ENCODE measurements at regions not wholly inside any gene's neighbourhood (a gene's known extent, or its start where the extent isn't known, plus 50 kb on each side); places are given as distances from the start of the nearest gene placed in this dataset.

DNA sequence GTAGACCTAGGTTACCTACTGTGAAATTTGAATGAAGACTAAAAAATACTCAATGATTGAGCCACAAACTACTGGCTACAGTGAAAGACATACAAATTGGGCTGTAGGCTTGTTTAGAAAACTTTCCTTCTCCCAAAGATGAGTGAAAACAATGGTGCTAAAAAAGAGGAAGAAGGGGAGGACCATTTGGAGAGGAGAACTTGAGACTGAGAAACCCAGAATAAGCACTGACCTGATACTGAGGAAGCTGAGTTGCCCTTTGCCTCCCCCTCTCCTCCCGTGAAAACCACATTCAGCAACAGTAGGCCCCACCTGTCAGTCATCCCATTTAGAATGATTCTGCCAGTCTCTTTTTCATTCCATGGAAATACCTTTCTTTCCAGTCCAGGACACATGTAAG is 484.0 kb upstream of the TGFBR2 start:
- DNase-seq: no peak

DNA sequence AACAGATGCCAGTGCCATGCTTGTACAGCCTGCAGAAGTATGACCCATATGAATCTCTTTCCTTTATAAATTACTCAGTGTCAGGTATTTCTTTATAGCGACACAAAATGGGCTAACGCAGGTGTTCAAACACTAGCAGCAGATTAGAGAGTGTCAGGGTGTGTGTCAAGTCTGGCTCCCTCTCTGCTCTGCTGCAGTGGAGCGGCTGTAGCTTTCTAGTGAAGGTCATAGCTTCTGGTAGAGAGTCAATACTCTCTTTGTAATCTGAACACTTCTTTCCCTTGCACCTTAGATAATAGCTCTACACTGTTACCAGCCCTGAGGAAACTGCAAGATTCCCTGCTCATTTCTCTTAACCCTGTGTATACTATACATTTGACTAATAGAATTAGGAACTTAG is 483.2 kb upstream of the TGFBR2 start:
- DNase-seq: no peak

DNA sequence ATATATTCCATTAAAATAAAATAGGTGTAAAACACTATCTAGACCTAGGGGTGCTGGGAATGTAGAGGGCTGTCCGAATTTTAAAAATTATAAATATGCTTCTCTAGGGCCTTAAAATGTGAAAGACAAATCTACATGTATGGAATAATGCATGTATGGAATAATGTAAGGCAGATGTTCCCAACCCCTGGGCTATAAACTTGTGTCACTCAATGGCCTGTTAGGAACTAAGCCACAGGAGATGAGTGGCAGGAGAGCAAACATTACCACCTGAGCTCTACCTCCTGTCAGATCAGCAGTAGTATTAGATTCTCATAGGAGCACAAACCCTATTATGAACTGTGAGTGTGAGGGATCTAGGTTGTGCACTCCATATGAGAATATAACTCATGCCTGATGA is 482.6 kb upstream of the TGFBR2 start:
- no peak for DNase-seq

DNA sequence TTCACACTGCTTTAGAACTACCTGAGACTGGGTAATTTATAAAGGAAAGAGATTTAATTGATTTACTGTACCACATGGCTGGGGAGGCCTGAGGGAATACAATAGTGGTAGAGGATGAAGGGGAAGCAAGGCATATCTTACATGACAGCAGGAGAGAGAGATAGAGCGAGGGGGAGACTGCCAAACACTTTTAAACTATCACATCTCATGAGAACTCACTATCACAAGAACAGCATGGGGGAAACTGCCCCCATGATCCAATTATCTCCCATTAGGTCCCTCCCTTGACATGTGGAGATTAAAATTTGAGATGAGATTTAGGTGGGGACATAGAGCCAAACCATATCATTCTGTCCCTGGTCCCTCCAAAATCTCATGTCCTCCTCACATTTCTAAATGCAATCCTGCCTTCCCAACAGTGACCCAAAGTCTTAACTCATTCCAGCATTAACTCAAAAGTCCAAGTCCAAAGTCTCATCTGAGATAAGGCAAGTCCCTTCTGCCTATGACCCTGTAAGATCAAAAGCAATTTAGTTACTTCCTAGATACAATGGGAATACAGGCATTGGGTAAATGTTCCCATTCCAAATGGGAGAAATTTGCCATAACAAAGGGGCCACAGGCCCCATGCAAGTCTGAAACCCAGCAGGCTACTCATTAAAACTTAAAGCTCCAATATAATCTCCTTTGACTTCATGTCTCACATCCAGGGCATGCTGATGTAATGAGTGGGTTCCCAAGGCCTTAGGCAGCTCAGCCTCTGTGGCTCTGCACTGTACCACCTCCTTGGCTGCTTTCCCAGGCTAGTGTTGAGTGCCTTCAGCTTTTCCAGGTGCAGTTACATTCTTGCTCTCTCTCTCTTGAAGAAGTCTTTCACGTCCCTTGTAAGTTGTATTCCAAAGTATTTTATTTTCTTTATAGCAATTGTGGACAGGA is 481.7 kb upstream of the TGFBR2 start:
- no peak for DNase-seq

DNA sequence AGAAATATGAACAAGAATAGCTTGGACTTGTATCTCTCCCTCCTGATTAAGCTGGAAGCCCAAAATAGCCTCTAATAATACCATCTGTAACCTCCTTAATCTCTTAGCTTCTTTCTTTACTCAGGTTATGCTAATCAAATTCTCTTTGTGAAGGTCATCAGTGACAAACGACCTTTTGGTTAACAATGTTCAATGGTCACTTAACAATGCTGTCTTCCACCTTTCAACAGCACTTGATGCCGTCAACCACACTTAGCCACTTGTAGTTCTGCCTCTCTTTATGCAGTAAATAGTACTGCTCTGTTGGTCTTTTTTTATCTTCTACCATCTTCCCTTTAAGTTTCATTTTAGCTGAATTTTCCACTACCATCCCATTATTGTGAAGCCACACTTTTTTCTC is 476.6 kb upstream of the TGFBR2 start:
- DNase-seq: no peak

DNA sequence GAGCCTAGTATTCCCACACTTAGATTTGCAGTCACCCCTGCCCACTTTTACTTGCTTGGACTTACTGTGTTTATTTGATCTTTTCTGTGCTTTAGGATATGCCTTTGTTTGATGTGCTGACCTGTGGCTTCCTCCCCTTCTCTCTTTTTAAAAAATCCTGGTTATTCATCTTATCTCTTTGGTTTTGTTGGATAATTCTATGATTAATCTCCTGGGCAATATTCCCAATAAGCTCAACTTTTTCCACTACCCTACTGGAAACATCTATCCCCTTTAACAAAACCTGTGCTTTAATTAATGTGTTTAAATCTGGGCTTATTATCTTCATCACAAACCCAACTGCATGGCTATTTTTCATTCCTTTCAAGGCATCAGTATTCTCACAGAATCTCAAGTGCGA is 476.0 kb upstream of the TGFBR2 start:
- no peak for DNase-seq

DNA sequence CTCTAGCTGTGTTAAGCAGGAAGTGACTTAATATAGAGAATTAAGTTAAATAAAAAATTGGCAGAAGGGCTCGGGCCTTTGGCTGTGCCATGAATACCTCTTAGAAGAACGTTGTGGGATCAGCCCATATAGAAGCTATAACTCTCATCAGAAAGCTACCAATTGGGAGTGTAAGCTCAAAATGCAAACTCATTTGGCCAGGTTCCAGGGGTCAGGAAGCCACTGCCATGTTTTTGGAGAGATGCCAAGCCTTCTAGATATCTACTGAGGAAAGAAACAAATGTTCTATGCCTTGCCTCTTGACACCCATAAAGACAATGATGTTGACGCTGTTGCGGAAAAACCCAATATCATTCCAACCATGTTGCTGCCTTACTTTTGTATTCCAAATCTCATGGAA is 475.2 kb upstream of the TGFBR2 start:
- DNase-seq: no peak

DNA sequence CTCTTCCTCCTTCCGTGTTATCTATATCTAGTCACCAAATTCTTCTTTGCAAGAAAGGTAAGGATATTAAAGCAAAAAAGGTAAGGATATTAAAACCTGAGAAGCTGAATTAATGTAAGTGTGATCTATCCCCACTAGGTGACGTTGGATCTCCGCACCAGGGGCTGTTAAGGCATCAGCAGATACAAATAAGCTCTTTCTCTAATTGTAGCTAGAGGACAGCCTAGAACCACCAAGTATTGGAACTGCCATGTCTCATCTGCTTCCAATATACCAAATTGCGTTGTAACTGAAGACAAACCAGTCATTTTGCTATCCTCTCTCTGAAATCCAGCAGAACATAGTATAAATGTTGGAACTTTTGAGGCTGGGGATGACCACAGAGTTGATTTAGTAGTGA is 471.2 kb upstream of the TGFBR2 start:
- DNase-seq: no peak

DNA sequence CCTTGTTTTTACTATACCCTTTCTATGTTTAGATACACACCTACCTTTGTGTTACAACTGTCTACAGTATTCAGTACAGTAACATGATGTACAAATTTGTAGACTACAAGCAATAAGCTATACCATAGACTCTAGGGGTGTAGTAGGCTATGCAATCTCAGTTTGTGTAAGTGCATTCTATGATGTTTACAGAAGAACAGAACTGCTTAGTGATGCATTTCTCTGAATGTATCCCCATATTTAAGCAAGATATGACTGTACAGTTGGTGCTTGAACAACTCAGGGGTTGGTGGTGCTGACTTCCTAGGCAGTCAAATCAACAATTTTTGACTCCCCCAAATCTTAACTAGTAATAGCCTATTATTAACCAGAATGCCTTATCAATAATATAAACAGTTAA is 467.1 kb upstream of the TGFBR2 start:
- no peak for DNase-seq

DNA sequence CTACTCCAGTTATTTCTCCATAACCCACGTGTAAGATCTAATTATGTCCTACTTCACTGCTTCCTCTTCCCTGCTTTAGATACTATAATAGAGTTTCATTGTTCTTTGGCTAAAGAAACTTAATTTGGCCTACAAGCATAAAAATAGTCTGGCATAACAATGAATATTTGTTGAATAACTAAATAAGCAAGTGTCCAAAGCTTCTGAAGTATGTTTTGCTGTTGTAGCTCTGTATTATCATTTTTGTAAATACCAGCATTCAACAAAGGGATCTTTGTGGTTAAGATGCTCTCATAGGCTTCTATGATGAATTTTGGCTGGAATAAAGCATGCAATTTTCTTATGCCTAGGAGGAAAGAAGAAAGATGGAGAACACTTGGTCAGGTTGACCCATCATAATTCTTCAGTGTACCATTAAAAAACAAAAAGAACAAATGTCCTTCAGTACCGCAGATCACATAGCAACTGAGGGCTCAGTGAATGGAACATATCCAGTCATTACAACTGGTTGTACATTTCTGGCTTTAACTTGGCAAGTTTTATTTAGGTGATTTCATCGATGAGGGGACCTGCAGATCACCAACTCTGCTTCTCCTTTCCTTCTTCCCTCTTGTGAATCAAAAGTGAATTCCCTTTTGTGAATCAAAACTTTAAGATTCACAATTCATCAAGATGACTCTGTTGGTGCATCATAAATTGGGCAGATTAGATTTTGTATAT is 465.9 kb upstream of the TGFBR2 start:
- no peak for DNase-seq

DNA sequence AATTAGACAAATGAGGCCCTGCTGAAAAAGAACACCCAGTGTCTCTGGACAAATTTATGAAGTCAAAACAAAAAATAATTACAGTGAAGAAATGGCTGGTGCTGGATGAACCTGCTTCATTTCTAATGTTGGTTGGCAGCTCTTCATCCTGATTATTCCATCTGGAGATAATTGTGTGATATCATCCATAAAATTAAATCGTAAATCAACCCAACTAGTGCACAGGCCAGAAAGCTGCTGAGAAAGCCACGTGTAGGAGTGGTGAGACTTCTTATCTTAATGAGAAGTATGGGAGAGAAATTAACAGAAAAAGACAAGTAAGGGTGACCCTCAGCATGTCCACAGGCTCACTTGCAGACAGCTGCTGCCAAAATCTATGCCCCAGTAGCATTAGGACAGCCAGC is 465.2 kb upstream of the TGFBR2 start:
- DNase-seq: no peak

DNA sequence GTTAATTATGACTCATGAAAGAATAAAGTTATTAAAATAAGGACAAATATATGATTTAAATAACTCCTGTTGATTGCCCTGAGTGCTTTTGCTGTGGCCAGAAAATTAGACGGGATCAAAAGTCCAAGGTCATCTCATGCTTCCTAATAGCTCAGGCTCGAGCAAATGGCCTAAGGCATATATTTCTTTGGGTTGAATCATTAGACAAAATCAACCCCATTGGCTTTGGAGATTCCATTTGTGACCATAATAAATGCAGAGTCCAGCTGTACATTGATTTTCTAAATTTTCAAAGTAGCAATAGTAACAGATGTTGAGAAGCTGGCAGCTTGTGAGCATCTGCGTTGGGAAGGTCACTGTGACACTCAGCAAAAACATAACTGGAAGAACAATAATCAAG is 464.5 kb upstream of the TGFBR2 start:
- DNase-seq: no peak

DNA sequence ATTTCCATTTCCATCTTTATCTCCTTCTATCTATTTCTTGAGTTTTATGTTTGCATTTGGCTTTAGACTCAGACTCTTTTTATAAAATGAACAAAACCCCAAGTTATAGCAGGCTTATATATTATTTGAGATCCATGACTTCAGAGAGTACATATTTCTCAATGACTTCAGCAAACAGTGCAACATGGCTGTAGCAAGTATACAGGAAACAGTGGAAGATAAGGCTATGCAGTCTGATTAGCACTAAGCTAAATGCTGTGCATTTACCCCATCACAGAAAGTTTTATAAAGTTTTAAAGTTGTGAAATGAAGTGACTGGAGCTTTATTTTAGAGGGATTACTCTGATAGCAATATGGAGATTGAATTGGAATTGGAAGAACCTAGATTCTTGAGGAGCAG is 463.5 kb upstream of the TGFBR2 start:
- DNase-seq: no peak

DNA sequence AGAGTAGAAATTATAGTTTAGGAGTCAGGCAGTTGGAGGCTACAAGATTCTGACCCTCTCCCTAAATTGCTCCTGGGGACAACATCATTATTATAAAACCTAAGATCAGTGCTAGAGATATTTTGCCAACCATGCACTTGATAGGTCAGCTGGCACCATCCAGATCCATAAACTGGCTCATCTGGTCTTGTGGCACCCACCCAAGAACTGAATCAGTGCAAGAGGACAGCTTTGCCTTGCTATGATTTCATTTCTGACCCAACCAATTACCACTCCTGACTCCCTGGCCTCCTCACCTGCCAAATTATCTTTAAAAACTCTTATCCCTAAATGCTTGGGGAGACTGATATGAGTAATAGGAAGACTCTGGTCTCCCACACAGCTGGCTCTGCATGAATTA is 461.1 kb upstream of the TGFBR2 start:
- DNase-seq: no peak

DNA sequence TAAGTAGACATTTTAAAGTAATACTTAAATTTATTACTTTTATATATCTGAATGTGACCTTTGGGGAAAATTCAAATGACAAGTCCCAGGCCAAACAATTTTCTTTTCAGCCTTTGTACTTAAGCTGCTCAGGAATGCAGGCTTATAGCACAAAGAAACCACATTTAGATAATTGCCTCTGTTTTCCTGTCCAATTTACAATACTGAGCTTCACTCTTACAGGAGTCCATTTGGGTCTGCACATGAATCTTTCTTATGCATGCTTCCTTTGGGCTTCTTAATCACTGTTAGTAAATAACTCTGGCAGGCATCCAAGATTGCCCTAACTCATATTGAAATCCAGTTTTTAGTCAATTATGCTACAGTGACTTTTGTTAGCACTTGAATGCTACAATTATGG is 459.4 kb upstream of the TGFBR2 start:
- DNase-seq: no peak

DNA sequence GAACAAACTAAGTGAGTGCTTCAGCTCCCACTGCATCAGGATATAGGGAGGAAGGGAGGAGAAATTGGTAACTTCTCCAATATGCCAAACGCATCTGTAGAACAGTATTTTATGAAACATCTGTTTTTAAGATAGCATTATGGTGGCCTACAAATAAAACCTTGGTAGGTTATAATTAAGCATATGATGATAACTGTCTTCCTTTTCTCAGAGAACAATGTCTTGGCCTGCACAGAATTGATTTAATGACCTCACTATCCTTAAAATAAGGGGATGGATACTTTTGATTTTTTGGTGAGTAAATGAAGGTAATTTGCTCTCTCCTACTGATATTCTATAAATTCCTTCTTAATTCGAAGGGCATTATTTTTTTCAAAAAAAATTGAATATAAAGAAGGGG is 451.5 kb upstream of the TGFBR2 start:
- no peak for DNase-seq

DNA sequence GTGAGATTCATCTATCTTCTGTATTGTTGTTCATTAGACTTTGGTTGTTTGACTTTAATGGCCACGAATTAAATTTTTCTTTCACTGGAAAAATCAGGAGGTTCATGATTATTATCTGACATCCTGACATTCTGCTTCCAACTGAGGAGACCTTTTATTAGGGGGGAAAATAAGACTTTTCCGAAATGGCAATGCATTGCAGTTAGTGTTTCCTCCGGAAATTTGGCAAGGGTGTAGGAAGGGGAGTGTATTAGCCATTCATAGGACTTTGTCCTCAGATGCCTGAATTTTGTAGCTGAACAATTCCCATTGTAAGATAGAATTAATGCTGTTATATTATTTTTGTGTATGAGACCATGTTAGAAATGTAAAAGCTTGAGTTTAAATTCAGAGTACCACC is 450.6 kb upstream of the TGFBR2 start:
- no peak for DNase-seq

DNA sequence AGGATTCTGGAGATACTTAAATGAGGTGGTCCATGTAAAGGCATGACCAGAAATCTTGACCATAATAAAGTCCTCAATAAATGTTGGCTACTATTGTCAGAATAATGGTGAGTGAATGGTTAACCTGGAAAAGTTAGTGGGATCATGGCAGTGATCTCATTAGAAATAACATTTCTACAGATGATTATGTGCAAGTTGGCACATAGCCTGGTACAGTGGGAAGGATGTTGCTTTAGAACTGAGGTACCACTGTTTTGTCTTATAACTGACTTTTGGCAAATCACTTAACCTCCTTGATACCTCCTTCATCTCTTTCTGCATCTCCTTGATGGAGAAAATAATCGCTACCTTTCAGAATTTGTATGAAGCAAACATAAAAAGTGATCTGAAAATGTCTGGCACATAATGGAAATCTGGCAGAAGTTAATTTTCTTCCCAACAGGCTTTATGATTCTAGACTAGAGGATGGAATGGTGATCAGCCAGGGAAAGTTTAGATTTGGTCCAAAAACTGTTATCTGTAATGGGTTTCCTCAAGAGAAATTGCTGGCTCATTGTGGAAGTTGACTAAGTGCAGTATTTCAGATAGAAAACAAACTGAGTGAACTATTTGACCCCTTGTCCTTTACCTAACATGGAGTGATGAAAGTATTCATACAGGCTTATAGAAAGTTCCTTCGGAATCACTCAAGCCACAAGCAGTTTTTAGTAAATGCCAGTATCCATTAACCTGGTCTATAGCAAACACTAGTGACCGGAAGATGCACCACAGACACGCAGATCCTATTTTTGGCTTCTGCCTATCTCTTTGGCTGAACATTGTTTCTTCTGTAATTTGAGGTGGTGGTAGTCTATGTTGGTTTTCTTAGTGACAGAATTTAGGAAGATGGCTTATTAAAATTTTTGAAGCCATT is 449.6 kb upstream of the TGFBR2 start:
- no peak for DNase-seq

DNA sequence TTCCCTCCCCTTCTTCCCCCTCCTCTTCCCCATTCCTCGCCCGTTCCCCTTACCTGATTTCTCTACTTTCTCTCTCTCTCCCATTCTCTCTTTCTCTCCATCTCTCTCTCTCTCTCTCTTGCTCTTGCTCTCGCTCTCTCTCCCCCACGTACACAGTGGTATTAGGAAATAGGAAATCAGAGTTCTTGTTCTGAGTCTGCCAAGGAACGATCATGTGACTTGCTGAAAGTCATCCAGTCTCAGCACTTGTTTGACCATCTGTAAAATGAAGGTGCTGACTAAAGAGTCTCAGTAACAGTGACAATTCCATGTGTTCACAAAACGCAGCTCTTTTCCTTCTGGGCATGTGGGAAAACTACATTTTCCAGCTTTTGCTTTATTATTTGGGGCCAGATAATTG is 445.0 kb upstream of the TGFBR2 start:
- DNase-seq: no peak

DNA sequence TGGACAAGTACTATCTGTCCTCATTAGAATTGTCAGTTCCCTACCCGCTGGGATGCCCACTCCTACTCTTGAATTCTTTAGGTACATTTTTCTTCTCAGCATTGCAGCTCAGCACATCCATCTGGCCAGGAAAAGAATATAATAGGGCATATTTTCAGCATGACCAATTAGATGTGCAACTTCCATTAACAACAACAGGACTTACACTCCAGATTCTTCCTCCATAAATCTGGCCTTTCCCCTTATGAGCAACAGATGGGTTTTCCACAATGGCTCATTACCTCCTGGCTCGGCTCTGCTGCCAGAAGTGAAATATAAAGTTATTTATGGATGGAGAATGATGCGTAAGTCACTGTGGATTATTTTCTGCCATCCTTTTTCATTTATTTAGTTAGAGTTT is 443.8 kb upstream of the TGFBR2 start:
- DNase-seq: no peak

DNA sequence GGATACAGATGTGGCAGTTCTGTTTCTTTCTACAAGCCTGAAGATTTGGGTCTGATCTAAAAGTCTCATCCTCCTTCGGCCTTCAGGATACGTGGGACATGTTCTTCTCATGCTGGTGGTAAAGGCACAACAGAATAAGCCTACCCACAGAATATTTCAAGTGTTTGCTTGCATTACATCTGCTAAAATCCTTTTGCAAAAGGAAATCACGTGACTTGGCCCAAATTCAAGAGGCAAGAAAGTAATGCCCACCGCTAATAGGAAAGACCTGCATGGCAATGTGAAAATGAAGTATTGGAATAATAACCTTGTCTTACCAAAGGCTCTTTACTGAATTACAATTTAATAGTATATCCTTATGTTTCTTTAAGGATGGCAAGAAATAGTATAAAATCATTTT is 439.9 kb upstream of the TGFBR2 start:
- no peak for DNase-seq

DNA sequence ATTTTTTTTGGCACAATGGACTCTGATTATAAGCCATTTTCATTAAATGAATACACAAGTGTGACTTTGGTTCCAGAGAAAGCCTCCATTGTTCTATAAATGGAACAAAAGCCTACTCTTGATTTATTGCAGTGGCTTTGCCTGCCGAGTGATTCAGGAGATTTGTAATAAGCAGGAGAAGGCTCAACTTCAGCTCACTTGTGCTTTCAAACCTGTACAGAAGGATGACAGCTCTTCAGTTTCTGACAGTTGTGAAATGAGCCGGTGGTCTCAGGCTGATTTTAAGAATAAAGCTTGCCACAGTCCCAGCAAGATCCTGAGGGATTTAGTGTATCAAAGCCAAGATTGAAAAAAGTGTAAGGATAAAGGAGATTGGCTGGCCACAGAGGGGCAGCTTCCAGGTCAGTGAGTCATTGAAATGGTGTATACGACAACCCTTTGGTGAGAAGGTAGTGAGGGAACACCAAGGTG is 438.8 kb upstream of the TGFBR2 start:
- DNase-seq: no peak

DNA sequence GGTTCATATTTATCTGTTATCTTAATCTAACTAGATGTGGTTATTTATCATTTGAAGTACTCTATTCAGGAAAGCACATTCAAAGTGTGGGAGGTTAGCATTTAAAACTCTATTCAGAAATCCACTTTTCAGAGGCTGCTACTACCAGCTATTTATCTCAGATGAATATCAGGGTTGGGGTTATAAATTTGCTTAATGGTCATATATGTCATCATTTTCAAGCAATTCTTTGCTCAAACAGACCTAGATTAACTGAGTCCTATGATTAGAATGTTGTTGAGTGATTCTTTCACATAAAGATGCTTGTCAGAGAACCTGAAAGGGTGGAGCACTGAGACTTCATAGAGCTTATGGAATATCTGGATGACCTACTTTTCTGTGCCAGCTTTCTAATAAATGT is 436.9 kb upstream of the TGFBR2 start:
- DNase-seq: no peak
